HepG2 (cell line): ENCODE measurements at regions not wholly inside any gene's neighbourhood (a gene's known extent, or its start where the extent isn't known, plus 50 kb on each side); places are given as distances from the start of the nearest gene placed in this dataset.

Source experiments
- ATAC-seq: fragments of 200-7000 bp; cut with Tn5 transposase; 3 replicates; pipeline ENCODE4 v1.9.1; 2020; ENCODE audit warnings: mild to moderate bottlenecking, moderate library complexity
- BruUV-seq: library from RNA; stranded (reverse); fragments of 400-500 nt; replicated peaks from 2 replicates; lab custom pipeline; 2021; lab: Mats Ljungman, UMichigan
- CTCF ChIA-PET: fragments of 300-600 bp; formaldehyde crosslinking; extraction: SDS; loops from one replicate; lab custom pipeline; 2021; ENCODE audit warnings: low total read pairs, inconsistent platforms, low intra/inter-chr PET ratio; lab: Yijun Ruan, JAX
- POLR2A ChIA-PET: fragments of 350-600 bp; sonication (Branson Sonifier 250); formaldehyde crosslinking; loops from one replicate; lab custom pipeline; 2020; ENCODE audit warnings: antibody characterized with exemption, inconsistent platforms; lab: Yijun Ruan, JAX
- DNase-seq: peaks from one replicate; pipeline ENCODE4 v3.0.0-alpha.2; 2015; ENCODE audit warnings: low spot score
- FAIRE-seq: peaks from 3 replicates; lab custom pipeline; 2011; peaks lifted over from hg19 to GRCh38; lab: Jason Lieb, UNC
- H2AFZ ChIP-seq: one replicate; pipeline ENCODE4 v1.6.1; 2011; ENCODE audit warnings: low read length, inconsistent platforms
- H3K27ac ChIP-seq: fragments of 300-600 bp; 3 replicates; pipeline ENCODE4 v1.8.0; 2011; ENCODE audit warnings: mixed run types, mild to moderate bottlenecking, mixed read lengths, low read length, inconsistent platforms; ENCODE audit not compliant: insufficient read depth; ENCODE audit errors: extremely low read length
- H3K27me3 ChIP-seq, 2 experiments: fragments of 200-600 bp in 1 of 2; 2 replicates in 1 of 2; 3 replicates in 1 of 2; pipeline versions ENCODE4 v1.6.0 to v1.8.0; 2011; ENCODE audit warnings: low read length in 2 of 2, mild to moderate bottlenecking in 2 of 2, moderate library complexity in 2 of 2, inconsistent platforms in 1 of 2; ENCODE audit not compliant: insufficient read depth in 2 of 2, control insufficient read depth in 1 of 2
- H3K36me3 ChIP-seq, 2 experiments: fragments of 200-600 bp in 1 of 2; replicated peaks in 1 of 2; 2 replicates in 1 of 2; 3 replicates in 1 of 2; pipeline versions ENCODE4 v1.5.1 to v1.8.0; 2011; ENCODE audit warnings: low read length in 2 of 2, inconsistent platforms in 1 of 2; ENCODE audit not compliant: insufficient read depth in 2 of 2, control insufficient read depth in 1 of 2
- H3K4me1 ChIP-seq: 2 replicates; pipeline ENCODE4 v1.5.1; 2012; ENCODE audit warnings: low read length, inconsistent platforms; ENCODE audit not compliant: insufficient read depth
- H3K4me2 ChIP-seq: 2 replicates; pipeline ENCODE4 v1.6.0; 2011; ENCODE audit warnings: low read depth, low read length, inconsistent platforms
- H3K4me3 ChIP-seq, 3 experiments: fragments of 200-600 bp in 1 of 3; sonication (generic), shearing (Covaris generic) in 1 of 3; replicated peaks in 1 of 3; 2 replicates each; pipeline ENCODE4 v1.5.1; 2011 to 2016; ENCODE audit warnings: low read length in 3 of 3, inconsistent platforms in 2 of 3, low read depth in 2 of 3, mild to moderate bottlenecking in 2 of 3, control low read depth in 1 of 3, mixed read lengths in 1 of 3; ENCODE audit not compliant: insufficient read depth in 1 of 3
- H3K79me2 ChIP-seq: one replicate; pipeline ENCODE4 v1.6.1; 2011; ENCODE audit warnings: low read length, inconsistent platforms; ENCODE audit not compliant: insufficient read depth
- H3K9ac ChIP-seq: 2 replicates; pipeline ENCODE4 v1.6.0; 2011; ENCODE audit warnings: mild to moderate bottlenecking, low read depth, low read length, inconsistent platforms; ENCODE audit not compliant: insufficient read depth
- H3K9me3 ChIP-seq: 2 replicates; pipeline ENCODE4 v1.5.1; 2012; ENCODE audit warnings: mild to moderate bottlenecking, low read length
- H4K20me1 ChIP-seq: 2 replicates; pipeline ENCODE4 v1.6.0; 2011; ENCODE audit warnings: inconsistent platforms, mild to moderate bottlenecking, low read length, moderate library complexity; ENCODE audit not compliant: insufficient read depth
- EHMT2 ChIP-seq: fragments of 200-600 bp; sonication (generic); IDR thresholded peaks from 2 replicates; pipeline ENCODE4 v1.7.0; 2017; ENCODE audit warnings: antibody characterized with exemption, low read depth, low read length, borderline replicate concordance
- GLI4 ChIP-seq: sonication (generic); formaldehyde crosslinking; IDR thresholded peaks from 2 replicates; pipeline ENCODE4 v1.5.1; 2020; ENCODE audit warnings: missing genetic modification reagents, mild to moderate bottlenecking, moderate library complexity, borderline replicate concordance
- HDAC2 ChIP-seq: sonication (generic); formaldehyde crosslinking; IDR thresholded peaks from 2 replicates; pipeline ENCODE4 v1.4.0; 2020; ENCODE audit warnings: missing genetic modification reagents
- HNRNPH1 ChIP-seq: fragments of 200-400 bp; formaldehyde crosslinking; optimal IDR thresholded peaks from 2 replicates; pipeline ENCODE3; 2017; ENCODE audit warnings: mild to moderate bottlenecking, low read depth, low read length
- MBD4 ChIP-seq: IDR thresholded peaks from 2 replicates; pipeline ENCODE4 v1.6.1; 2012; ENCODE audit warnings: low read length, inconsistent platforms, borderline replicate concordance
- NCOA5 ChIP-seq: sonication (generic); formaldehyde crosslinking; IDR thresholded peaks from 2 replicates; pipeline ENCODE4 v1.4.0; 2020; ENCODE audit warnings: missing genetic modification reagents
- NCOR1 ChIP-seq: fragments of 200-600 bp; sonication (generic); IDR thresholded peaks from 2 replicates; pipeline ENCODE4 v1.7.0; 2017; ENCODE audit warnings: antibody characterized with exemption, low read length, borderline replicate concordance
- NFE2L1 ChIP-seq: sonication (generic); formaldehyde crosslinking; IDR thresholded peaks from 2 replicates; pipeline ENCODE4 v1.4.0; 2020; ENCODE audit warnings: missing genetic modification reagents, mild to moderate bottlenecking, borderline replicate concordance
- NR2F6 ChIP-seq, 2 experiments: IDR thresholded peaks; 2 replicates each; pipeline ENCODE4 v1.6.1; 2016; ENCODE audit warnings: antibody characterized with exemption in 1 of 2, mild to moderate bottlenecking in 1 of 2
- REL ChIP-seq: sonication (generic); formaldehyde crosslinking; conservative IDR thresholded peaks from 2 replicates; pipeline ENCODE4 v1.8.0; 2022; ENCODE audit warnings: mild to moderate bottlenecking, missing genetic modification reagents, moderate library complexity
- RFX1 ChIP-seq: fragments of 450-650 bp; IDR thresholded peaks from 2 replicates; pipeline ENCODE4 v1.6.1; 2017
- SCMH1 ChIP-seq: sonication (generic); formaldehyde crosslinking; IDR thresholded peaks from 2 replicates; pipeline ENCODE4 v1.9.0; 2021; ENCODE audit warnings: missing genetic modification reagents, mild to moderate bottlenecking, borderline replicate concordance
- SP5 ChIP-seq: IDR thresholded peaks from 2 replicates; pipeline ENCODE4 v1.6.1; 2016; ENCODE audit warnings: low read depth, borderline replicate concordance
- TBL1XR1 ChIP-seq: fragments of 150-350 bp; IDR thresholded peaks from 2 replicates; pipeline ENCODE4 v1.6.1; 2014; ENCODE audit warnings: borderline replicate concordance, low read length; ENCODE audit not compliant: partially characterized antibody
- TERF1 ChIP-seq: sonication (generic); formaldehyde crosslinking; IDR thresholded peaks from 2 replicates; pipeline ENCODE4 v1.8.0; 2022; ENCODE audit warnings: mild to moderate bottlenecking, missing genetic modification reagents, moderate library complexity
- TOPORS ChIP-seq: sonication (generic); formaldehyde crosslinking; IDR thresholded peaks from 2 replicates; pipeline ENCODE4 v1.8.0; 2023; ENCODE audit warnings: mild to moderate bottlenecking, missing genetic modification reagents
- ZBTB7B ChIP-seq: sonication (generic); formaldehyde crosslinking; IDR thresholded peaks from 2 replicates; pipeline ENCODE4 v1.4.0; 2020; ENCODE audit warnings: missing genetic modification reagents
- ZMYM3 ChIP-seq: sonication (generic); formaldehyde crosslinking; IDR thresholded peaks from 2 replicates; pipeline ENCODE4 v1.5.1; 2020; ENCODE audit warnings: mild to moderate bottlenecking, missing genetic modification reagents
- ZNF253 ChIP-seq: sonication (generic); formaldehyde crosslinking; IDR thresholded peaks from 2 replicates; pipeline ENCODE4 v1.8.0; 2022; ENCODE audit warnings: mild to moderate bottlenecking, missing genetic modification reagents, borderline replicate concordance
- ZNF431 ChIP-seq: sonication (generic); formaldehyde crosslinking; IDR thresholded peaks from 2 replicates; pipeline ENCODE4 v1.9.0; 2022; ENCODE audit warnings: missing genetic modification reagents, low read depth, mild to moderate bottlenecking, borderline replicate concordance
- ZNF776 ChIP-seq: sonication (generic); formaldehyde crosslinking; IDR thresholded peaks from 2 replicates; pipeline ENCODE4 v1.4.0; 2020; ENCODE audit warnings: mild to moderate bottlenecking, missing genetic modification reagents
- ZNF777 ChIP-seq: sonication (generic); formaldehyde crosslinking; IDR thresholded peaks from 2 replicates; pipeline ENCODE4 v1.4.0; 2020; ENCODE audit warnings: missing genetic modification reagents
- ZNF784 ChIP-seq: sonication (generic); formaldehyde crosslinking; IDR thresholded peaks from 2 replicates; pipeline ENCODE4 v1.5.1; 2020; ENCODE audit warnings: missing genetic modification reagents, mild to moderate bottlenecking, borderline replicate concordance
- ZNF83 ChIP-seq: sonication (generic); formaldehyde crosslinking; IDR thresholded peaks from 2 replicates; pipeline ENCODE4 v1.4.0; 2020; ENCODE audit warnings: missing genetic modification reagents, mild to moderate bottlenecking, borderline replicate concordance
- ZNF839 ChIP-seq: sonication (generic); formaldehyde crosslinking; IDR thresholded peaks from 2 replicates; pipeline ENCODE4 v1.4.0; 2020; ENCODE audit warnings: missing genetic modification reagents, mild to moderate bottlenecking, borderline replicate concordance
- ZNF850 ChIP-seq: sonication (generic); formaldehyde crosslinking; conservative IDR thresholded peaks from 2 replicates; pipeline ENCODE4 v1.9.0; 2021; ENCODE audit warnings: mild to moderate bottlenecking, missing genetic modification reagents
- ZSCAN21 ChIP-seq: sonication (generic); formaldehyde crosslinking; IDR thresholded peaks from 2 replicates; pipeline ENCODE4 v1.8.0; 2022; ENCODE audit warnings: mild to moderate bottlenecking, missing genetic modification reagents, moderate library complexity, borderline replicate concordance
- WGBS: methylation state at CpG from one replicate; pipeline ENCODE4 v1.1.6; 2017; ENCODE audit warnings: low lambda C conversion rate; 5-methylcytosine and 5-hydroxymethylcytosine counted together
- in situ Hi-C: cut with HindIII; loops from 2 replicates; pipeline ENCODE4 v1.10.0; 2017; ENCODE audit warnings: low pct_unique_long_range_greater_than_20kb; ENCODE audit not compliant: extremely low pct_ligation_motif_present
- intact Hi-C: fragments of 100-400 bp; cut with micrococcal nuclease; formaldehyde crosslinking; loops from one replicate; pipeline ENCODE4 v1.10.0; 2022; ENCODE audit not compliant: unreplicated experiment

GRCh38 chr9:16180546-16180945 is 627.7 kb downstream of the CCDC171 start (continued):
- TF ChIP-seq GLI4 (CRISPR knock-in tag), result no peak
- TF ChIP-seq NCOR1, result no peak
- no peak for TF ChIP-seq ZNF784 (CRISPR knock-in tag)
- no peak for TF ChIP-seq MBD4
- TF ChIP-seq REL (CRISPR knock-in tag), result no peak
- no peak for TF ChIP-seq ZNF253 (CRISPR knock-in tag)
- no peak for TF ChIP-seq SCMH1 (CRISPR knock-in tag)
- no peak for TF ChIP-seq TOPORS (CRISPR knock-in tag)
- TF ChIP-seq HDAC2 (CRISPR knock-in tag), result no peak
- no peak for TF ChIP-seq EHMT2
- no peak for TF ChIP-seq HNRNPH1

GRCh38 chr9:16181539-16181938 is 628.7 kb downstream of the CCDC171 start:
- intact Hi-C loops, result no loop called here
- H3K27ac ChIP-seq, result no peak overlapping the region
- no peak for TF ChIP-seq TERF1 (CRISPR knock-in tag)
- no peak for TF ChIP-seq ZNF431 (CRISPR knock-in tag)
- no peak for TF ChIP-seq ZNF777 (CRISPR knock-in tag)
- TF ChIP-seq SP5 (CRISPR knock-in tag), result no peak
- no peak for TF ChIP-seq NFE2L1 (CRISPR knock-in tag)
- no peak for TF ChIP-seq ZMYM3 (CRISPR knock-in tag)
- no peak for TF ChIP-seq ZNF776 (CRISPR knock-in tag)
- no peak for TF ChIP-seq NCOA5 (CRISPR knock-in tag)
- TF ChIP-seq ZNF839 (CRISPR knock-in tag), result no peak
- TF ChIP-seq NR2F6 (IDR thresholded peaks at IDR 0.05), result no peak
- TF ChIP-seq NR2F6 (CRISPR knock-in tag; IDR thresholded peaks at IDR 0.05), result no peak
- TF ChIP-seq RFX1, result no peak
- no peak for TF ChIP-seq TBL1XR1
- no peak for TF ChIP-seq ZNF850
- TF ChIP-seq ZBTB7B, result no peak
- no peak for TF ChIP-seq ZNF83 (CRISPR knock-in tag)
- no peak for TF ChIP-seq ZSCAN21

More at GRCh38 chr9:16181539-16181938, 628.7 kb downstream of the CCDC171 start:
- Histone ChIP-seq H3K4me3 (no peak overlapping the region), H3K9me3 (no peaks in the 10 kb centered on the region), H2AFZ (no peak overlapping the region), H3K9ac (no peak overlapping the region), H3K79me2 (no peaks in the 10 kb centered on the region), H3K4me2 (no peak overlapping the region), H3K4me1 (no peaks in the 10 kb centered on the region), H3K36me3 (no peaks in the 10 kb centered on the region), H4K20me1 (no peaks in the 10 kb centered on the region), H3K27me3 (peaks cover 0 to 1% of the 10 kb centered on the region in 2 experiments; a peak in 1 of 5 replicates)
- ATAC-seq (no peak), DNase-seq (no peak), FAIRE-seq (no peak)
- BruUV-seq, result no TSS peak
- 35% methylated on average over 3 of the region's 3 CpGs for WGBS
- in situ Hi-C loops, result no loop called here
- POLR2A ChIA-PET, result no interaction called here
- CTCF ChIA-PET, result no interaction called here
